22Rv1 (cell line): ENCODE measurements at regions not wholly inside any gene's neighbourhood (a gene's known extent, or its start where the extent isn't known, plus 50 kb on each side); places are given as distances from the start of the nearest gene placed in this dataset.

Experiments
- CTCF ChIP-seq: fragments of 450-650 bp; IDR thresholded peaks from 2 replicates; pipeline ENCODE4 v1.5.1; 2017; ENCODE audit warnings: mild to moderate bottlenecking
- ZFX ChIP-seq: fragments of 450-650 bp; IDR thresholded peaks from 2 replicates; pipeline ENCODE4 v1.6.1; 2017; ENCODE audit warnings: antibody characterized with exemption, borderline replicate concordance

- TF ChIP-seq CTCF (no peak), ZFX (no peak)
Observed at GRCh38 chr6:119463081-119463626, 113.6 kb upstream of the MAN1A1 start.
